ENCODE measurements at regions not wholly inside any gene's neighbourhood (a gene's known extent, or its start where the extent isn't known, plus 50 kb on each side); places are given as distances from the start of the nearest gene placed in this dataset.

GRCh38 chr4:134422776-134423175, 221.2 kb upstream of the PABPC4L start:
- no peaks in the 10 kb centered on the region for H3K36me3 Mint-ChIP-seq (ENCODE audit: low read depth)
- H3K27me3 Mint-ChIP-seq, result no peaks in the 10 kb centered on the region
- no peak overlapping the region for H3K4me3 Mint-ChIP-seq
- H3K9me3 Mint-ChIP-seq, result no peaks in the 10 kb centered on the region
- no peak for DNase-seq
- H3K27ac Mint-ChIP-seq, result no peak overlapping the region
- POLR2A ChIA-PET, result no interaction called here
- H3K4me1 Mint-ChIP-seq, result no peaks in the 10 kb centered on the region
- CTCF ChIA-PET, result no interaction called here

GRCh38 chr4:134421734-134422133, 220.1 kb upstream of the PABPC4L start:
- no peaks in the 10 kb centered on the region for H3K27me3 Mint-ChIP-seq
- H3K36me3 Mint-ChIP-seq (ENCODE audit: low read depth), result no peaks in the 10 kb centered on the region
- POLR2A ChIA-PET, result no interaction called here
- H3K9me3 Mint-ChIP-seq, result no peaks in the 10 kb centered on the region
- H3K27ac Mint-ChIP-seq, result no peak overlapping the region
- no peak overlapping the region for H3K4me3 Mint-ChIP-seq
- H3K4me1 Mint-ChIP-seq, result no peaks in the 10 kb centered on the region
- no peak for DNase-seq
- CTCF ChIA-PET, result no interaction called here

GRCh38 chr4:134408897-134409296, 207.3 kb upstream of the PABPC4L start:
- Mint-ChIP-seq H3K4me1 (no peaks in the 10 kb centered on the region), H3K27ac (no peak overlapping the region), H3K9me3 (no peaks in the 10 kb centered on the region), H3K27me3 (no peaks in the 10 kb centered on the region), H3K36me3 (ENCODE audit: low read depth) (no peaks in the 10 kb centered on the region), H3K4me3 (no peak overlapping the region)
- CTCF ChIA-PET, result no interaction called here
- no peak for DNase-seq
- POLR2A ChIA-PET, result no interaction called here

- Mint-ChIP-seq H3K4me1 (no peaks in the 10 kb centered on the region), H3K27me3 (no peaks in the 10 kb centered on the region), H3K36me3 (ENCODE audit: low read depth) (no peaks in the 10 kb centered on the region), H3K9me3 (peaks cover 7% of the 10 kb centered on the region), H3K4me3 (no peak overlapping the region), H3K27ac (no peak overlapping the region)
- no peak for DNase-seq
- ChIA-PET POLR2A (no interaction called here), CTCF (no interaction called here)
Observed at GRCh38 chr4:134401798-134402197, 200.2 kb upstream of the PABPC4L start.

- no peaks in the 10 kb centered on the region for H3K4me1 Mint-ChIP-seq
- H3K27ac Mint-ChIP-seq, result no peak overlapping the region
- no peak overlapping the region for H3K4me3 Mint-ChIP-seq
- H3K9me3 Mint-ChIP-seq, result peaks cover 3% of the 10 kb centered on the region
- ChIA-PET POLR2A (no interaction called here), CTCF (no interaction called here)
- no peak for DNase-seq
- H3K36me3 Mint-ChIP-seq (ENCODE audit: low read depth), result no peaks in the 10 kb centered on the region
- no peaks in the 10 kb centered on the region for H3K27me3 Mint-ChIP-seq
Observed at GRCh38 chr4:134393592-134393991, 192.0 kb upstream of the PABPC4L start.

- ChIA-PET CTCF (no interaction called here), POLR2A (no interaction called here)
- no peaks in the 10 kb centered on the region for H3K27me3 Mint-ChIP-seq
- no peak overlapping the region for H3K27ac Mint-ChIP-seq
- H3K9me3 Mint-ChIP-seq, result no peaks in the 10 kb centered on the region
- DNase-seq, result no peak
- no peaks in the 10 kb centered on the region for H3K4me1 Mint-ChIP-seq
- no peak overlapping the region for H3K4me3 Mint-ChIP-seq
- no peaks in the 10 kb centered on the region for H3K36me3 Mint-ChIP-seq (ENCODE audit: low read depth)
Observed at GRCh38 chr4:134390319-134390718, 188.7 kb upstream of the PABPC4L start.

- H3K27me3 Mint-ChIP-seq, result no peaks in the 10 kb centered on the region
- no peaks in the 10 kb centered on the region for H3K4me1 Mint-ChIP-seq
- H3K27ac Mint-ChIP-seq, result no peak overlapping the region
- POLR2A ChIA-PET, result no interaction called here
- H3K9me3 Mint-ChIP-seq, result no peaks in the 10 kb centered on the region
- no peak overlapping the region for H3K4me3 Mint-ChIP-seq
- DNase-seq, result no peak
- CTCF ChIA-PET, result no interaction called here
- H3K36me3 Mint-ChIP-seq (ENCODE audit: low read depth), result no peaks in the 10 kb centered on the region
Observed at GRCh38 chr4:134388351-134388750, 186.8 kb upstream of the PABPC4L start.

GRCh38 chr4:134382478-134383227, 181.1 kb upstream of the PABPC4L start:
- Mint-ChIP-seq H3K9me3 (no peaks in the 10 kb centered on the region), H3K4me1 (no peaks in the 10 kb centered on the region), H3K27ac (no peak overlapping the region), H3K27me3 (no peaks in the 10 kb centered on the region), H3K4me3 (no peak overlapping the region), H3K36me3 (ENCODE audit: low read depth) (no peaks in the 10 kb centered on the region)
- ChIA-PET CTCF (no interaction called here), POLR2A (no interaction called here)
- DNase-seq, result no peak

GRCh38 chr4:134375775-134376174, 174.2 kb upstream of the PABPC4L start:
- Mint-ChIP-seq H3K27ac (no peak overlapping the region), H3K36me3 (ENCODE audit: low read depth) (no peaks in the 10 kb centered on the region), H3K9me3 (peaks cover 7% of the 10 kb centered on the region), H3K27me3 (no peaks in the 10 kb centered on the region), H3K4me3 (no peak overlapping the region), H3K4me1 (no peaks in the 10 kb centered on the region)
- DNase-seq, result no peak
- ChIA-PET POLR2A (no interaction called here), CTCF (no interaction called here)

GRCh38 chr4:134365852-134366251, 164.3 kb upstream of the PABPC4L start:
- Mint-ChIP-seq H3K36me3 (ENCODE audit: low read depth) (no peaks in the 10 kb centered on the region), H3K4me3 (no peak overlapping the region), H3K4me1 (no peaks in the 10 kb centered on the region), H3K9me3 (no peaks in the 10 kb centered on the region), H3K27ac (no peak overlapping the region), H3K27me3 (no peaks in the 10 kb centered on the region)
- DNase-seq, result no peak
- CTCF ChIA-PET, result no interaction called here
- POLR2A ChIA-PET, result no interaction called here

- DNase-seq, result no peak
- no peaks in the 10 kb centered on the region for H3K36me3 Mint-ChIP-seq (ENCODE audit: low read depth)
- CTCF ChIA-PET, result no interaction called here
- no peaks in the 10 kb centered on the region for H3K27me3 Mint-ChIP-seq
- POLR2A ChIA-PET, result no interaction called here
- H3K27ac Mint-ChIP-seq, result no peak overlapping the region
- no peak overlapping the region for H3K4me3 Mint-ChIP-seq
- H3K4me1 Mint-ChIP-seq, result no peaks in the 10 kb centered on the region
- H3K9me3 Mint-ChIP-seq, result no peaks in the 10 kb centered on the region
Observed at GRCh38 chr4:134364928-134365327, 163.3 kb upstream of the PABPC4L start.

- CTCF ChIA-PET, result no interaction called here
Observed at GRCh38 chr4:134345244-134345643, 143.7 kb upstream of the PABPC4L start.

GRCh38 chr4:134343656-134344055, 142.1 kb upstream of the PABPC4L start:
- no peak overlapping the region for H3K4me3 Mint-ChIP-seq
- CTCF ChIA-PET, result no interaction called here
- no peak overlapping the region for H3K27ac Mint-ChIP-seq
- POLR2A ChIA-PET, result no interaction called here
- no peaks in the 10 kb centered on the region for H3K9me3 Mint-ChIP-seq
- H3K4me1 Mint-ChIP-seq, result no peaks in the 10 kb centered on the region
- no peaks in the 10 kb centered on the region for H3K27me3 Mint-ChIP-seq
- no peaks in the 10 kb centered on the region for H3K36me3 Mint-ChIP-seq (ENCODE audit: low read depth)
- DNase-seq, result no peak

More at GRCh38 chr4:134345244-134345643, 143.7 kb upstream of the PABPC4L start:
- H3K27ac Mint-ChIP-seq, result no peak overlapping the region
- POLR2A ChIA-PET, result no interaction called here
- no peaks in the 10 kb centered on the region for H3K27me3 Mint-ChIP-seq
- no peaks in the 10 kb centered on the region for H3K9me3 Mint-ChIP-seq
- DNase-seq, result no peak
- H3K4me3 Mint-ChIP-seq, result no peak overlapping the region
- H3K4me1 Mint-ChIP-seq, result no peaks in the 10 kb centered on the region
- no peaks in the 10 kb centered on the region for H3K36me3 Mint-ChIP-seq (ENCODE audit: low read depth)

- H3K4me3 Mint-ChIP-seq, result no peak overlapping the region
- POLR2A ChIA-PET, result no interaction called here
- DNase-seq, result no peak
- no peaks in the 10 kb centered on the region for H3K36me3 Mint-ChIP-seq (ENCODE audit: low read depth)
- H3K4me1 Mint-ChIP-seq, result no peaks in the 10 kb centered on the region
- H3K9me3 Mint-ChIP-seq, result no peaks in the 10 kb centered on the region
- H3K27me3 Mint-ChIP-seq, result no peaks in the 10 kb centered on the region
- CTCF ChIA-PET, result no interaction called here
- H3K27ac Mint-ChIP-seq, result no peak overlapping the region
Observed at GRCh38 chr4:134343081-134343480, 141.5 kb upstream of the PABPC4L start.

Data from activated CD4-positive, alpha-beta T cell treated with anti-CD3 and anti-CD28 coated beads, Interleukin-2, amount 10 ng/mL, durations not matched to agents 7 days and 5 days (primary cell).